ENCODE measurements at regions not wholly inside any gene's neighbourhood (a gene's known extent, or its start where the extent isn't known, plus 50 kb on each side); places are given as distances from the start of the nearest gene placed in this dataset.
A peak's percentile ranks its signal among the peaks of the same experiment; 100 is the strongest.

DNA sequence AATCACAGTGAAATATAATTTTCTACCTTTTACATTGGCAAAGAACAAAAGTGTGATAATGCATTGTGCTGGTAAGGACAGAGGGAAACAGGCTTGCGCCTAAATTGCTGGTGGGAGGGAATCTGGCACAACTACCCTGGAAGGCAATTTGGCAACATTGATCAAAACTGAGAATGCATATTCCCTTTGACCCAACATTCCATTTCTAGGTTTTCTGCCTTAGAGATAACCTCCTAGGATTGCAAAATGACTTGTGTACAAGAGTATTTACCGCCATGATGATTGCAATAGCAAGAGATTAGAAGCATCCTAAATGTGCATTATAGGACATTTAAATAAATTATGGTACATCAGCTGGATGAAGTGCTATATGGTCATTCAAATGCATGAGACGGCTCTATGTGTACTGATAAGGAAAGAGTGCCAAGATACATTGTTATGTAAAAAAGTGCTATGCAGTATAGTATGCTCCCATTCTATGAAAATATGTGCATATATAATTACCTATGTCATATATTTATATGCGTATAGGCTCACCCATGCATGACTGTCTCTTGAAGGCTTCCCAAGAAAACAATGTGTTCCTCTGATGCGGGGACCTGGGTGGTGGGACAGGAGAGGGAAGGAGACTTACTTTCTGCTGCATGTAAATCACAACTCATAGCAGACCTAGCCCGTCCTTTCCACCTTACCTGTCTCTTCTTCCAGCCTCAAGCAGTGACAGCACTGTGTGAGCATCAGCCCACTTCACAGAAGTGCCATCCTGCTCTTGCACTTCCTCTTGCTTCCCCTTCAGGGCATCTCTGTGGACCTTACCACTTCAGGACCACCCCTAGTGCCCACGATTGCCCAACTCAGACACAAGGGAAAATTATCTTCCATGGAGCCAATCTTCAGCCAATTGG, 249.9 kb upstream of the TLE3 start:
- TF ChIP-seq GATA3 (IDR thresholded peaks at IDR 0.05; ENCODE audit: low read depth, low read length) (no peak), GATA2 (IDR thresholded peaks at IDR 0.05; ENCODE audit: low read depth, low read length) (no peak)

DNA sequence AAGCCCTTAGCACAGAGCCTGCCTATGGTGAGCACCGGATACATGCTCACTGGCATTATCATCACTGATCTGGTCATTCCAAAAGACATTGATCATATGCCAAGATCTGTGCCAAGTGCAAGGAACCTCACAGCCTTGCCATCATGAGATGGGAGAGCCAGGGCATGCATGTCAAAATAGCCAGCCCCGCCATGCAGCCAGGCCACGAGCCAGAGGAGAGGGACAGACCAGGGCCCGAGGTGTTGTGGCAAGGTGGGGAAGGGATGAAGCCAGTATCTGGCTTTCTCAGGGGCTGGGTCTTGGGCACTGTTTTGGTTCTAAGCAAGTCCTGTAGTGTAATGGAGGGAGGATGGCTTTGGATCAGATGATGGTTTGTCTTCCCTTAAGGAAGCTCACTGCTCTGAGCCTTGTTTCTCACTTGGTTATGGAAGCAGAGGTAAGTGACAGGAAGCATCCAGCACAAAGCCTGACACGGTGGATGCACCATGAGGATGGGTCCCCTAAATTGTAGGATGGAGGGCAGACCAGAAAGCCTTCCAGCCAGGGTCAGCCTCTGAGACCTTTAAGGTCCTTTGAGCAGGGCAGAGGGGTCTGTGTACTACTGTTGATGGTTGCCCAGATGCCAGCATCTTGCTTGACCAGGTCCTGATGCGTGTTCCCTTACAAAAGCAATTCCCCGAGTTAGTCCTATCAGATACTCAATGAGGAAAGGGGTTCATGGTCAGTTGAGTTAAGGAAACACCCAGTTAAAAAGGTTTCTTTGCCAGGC, 247.7 kb upstream of the TLE3 start:
- TF ChIP-seq GATA2 (IDR thresholded peaks at IDR 0.05; ENCODE audit: low read depth, low read length) (no peak), GATA3 (IDR thresholded peaks at IDR 0.05; ENCODE audit: low read depth, low read length) (no peak)

DNA sequence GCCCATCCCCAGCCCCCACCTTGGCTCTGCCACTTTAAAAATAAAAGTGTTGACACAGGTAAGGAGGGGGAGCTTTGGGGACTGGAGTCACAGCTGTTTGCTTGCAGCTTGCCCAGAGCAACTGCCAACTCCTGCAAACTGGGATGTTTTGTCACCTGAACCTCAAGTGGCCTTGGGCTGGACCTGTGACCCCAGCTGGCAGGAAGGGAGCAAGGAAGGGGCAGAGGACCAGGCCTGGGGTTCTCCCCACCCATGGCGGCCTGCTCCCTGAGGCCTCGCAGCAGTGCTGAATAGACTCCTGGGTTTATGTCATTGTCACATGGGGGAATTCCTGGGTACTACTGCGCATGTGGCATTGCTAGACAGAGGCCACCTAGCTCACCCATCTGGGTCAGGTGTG, 246.9 kb upstream of the TLE3 start:
- TF ChIP-seq GATA2 (IDR thresholded peaks at IDR 0.05; ENCODE audit: low read depth, low read length) = no peak
- TF ChIP-seq GATA3 (IDR thresholded peaks at IDR 0.05; ENCODE audit: low read depth, low read length) = no peak

DNA sequence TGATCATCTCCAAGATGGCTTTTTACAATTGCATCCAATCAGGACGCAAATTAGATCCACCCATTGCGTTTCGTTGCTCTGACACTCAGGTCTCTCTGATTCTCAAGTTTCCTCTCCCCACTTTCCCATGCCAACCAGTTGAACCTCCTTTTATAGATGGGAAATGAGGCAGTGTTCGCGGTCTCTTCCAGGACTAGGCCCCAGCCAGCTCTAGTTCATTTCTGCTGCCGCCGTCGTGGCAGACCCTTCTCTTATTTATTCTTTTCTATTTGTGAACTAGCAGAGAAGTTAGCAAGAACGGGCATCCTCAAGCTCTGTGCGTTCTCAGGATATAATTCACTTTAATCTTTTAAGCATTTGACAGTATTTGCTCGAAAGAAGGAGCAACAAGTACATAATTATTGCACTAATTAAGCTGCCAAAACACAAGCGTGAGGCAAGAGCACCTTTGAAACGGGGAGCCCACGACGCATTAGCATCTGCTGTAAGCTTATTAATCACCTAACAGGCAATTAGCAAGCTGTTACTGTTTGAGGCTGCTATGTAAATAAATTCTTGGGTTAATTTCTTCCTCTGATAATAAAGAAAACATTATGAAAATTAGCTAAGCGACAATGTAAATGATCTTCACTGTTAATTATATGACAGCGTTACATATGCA, 246.4 kb upstream of the TLE3 start:
- TF ChIP-seq GATA2 (IDR thresholded peaks at IDR 0.05; ENCODE audit: low read depth, low read length) = no peak
- no peak for TF ChIP-seq GATA3 (IDR thresholded peaks at IDR 0.05; ENCODE audit: low read depth, low read length)

DNA sequence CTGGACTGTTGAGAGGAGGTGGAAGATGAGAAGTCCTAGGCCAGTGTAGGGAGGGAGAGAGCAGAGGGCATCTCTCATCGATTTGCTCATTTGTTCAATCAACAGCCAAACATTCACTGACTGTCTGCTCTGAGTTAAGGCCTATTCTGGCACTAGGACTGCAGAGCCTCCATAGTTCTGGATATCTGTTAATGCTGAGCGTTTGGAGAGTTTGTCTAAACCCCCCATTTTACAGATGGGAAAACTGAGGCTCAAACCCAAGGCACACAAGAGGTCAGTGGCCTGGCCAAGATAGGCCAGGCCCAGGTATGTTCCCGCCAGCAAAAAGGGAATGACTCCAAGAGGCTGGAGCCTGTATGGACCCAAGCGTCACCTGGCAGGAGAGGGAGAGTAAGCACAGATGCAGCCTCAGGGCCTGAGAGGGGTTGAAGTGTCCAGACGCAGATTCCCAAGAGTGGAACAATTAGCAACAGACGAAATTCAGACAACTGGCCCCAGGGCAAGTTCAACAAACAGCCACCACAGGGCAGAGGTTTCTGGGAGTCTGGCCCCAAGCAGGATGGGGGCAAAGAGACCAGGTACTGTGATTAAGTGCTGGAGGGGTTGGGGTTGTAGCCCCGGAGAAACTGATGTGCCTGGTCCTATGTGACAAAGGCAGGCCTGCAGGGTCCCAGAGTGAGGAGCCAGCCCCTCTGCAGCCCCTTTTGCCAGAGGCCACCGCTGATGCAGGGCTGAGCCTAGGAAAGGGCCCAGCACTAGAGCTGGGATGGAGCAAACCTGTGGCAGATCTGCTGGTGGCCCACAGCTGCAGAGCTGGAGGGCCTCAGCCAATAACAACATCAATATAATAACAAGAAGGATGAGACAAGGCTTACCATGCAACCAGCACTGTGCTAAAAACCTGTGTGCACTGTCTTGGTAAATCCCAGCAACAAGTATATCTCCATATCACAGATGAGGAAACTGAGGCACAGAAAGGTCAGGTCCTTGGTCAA, 245.1 kb upstream of the TLE3 start:
- TF ChIP-seq GATA3 (IDR thresholded peaks at IDR 0.05; ENCODE audit: low read depth, low read length) (no peak), GATA2 (IDR thresholded peaks at IDR 0.05; ENCODE audit: low read depth, low read length) (no peak)

GRCh38 chr15:70342141-70342540, 244.4 kb upstream of the TLE3 start:
- TF ChIP-seq GATA2 (IDR thresholded peaks at IDR 0.05; ENCODE audit: low read depth, low read length) (no peak), GATA3 (IDR thresholded peaks at IDR 0.05; ENCODE audit: low read depth, low read length) (no peak)

DNA sequence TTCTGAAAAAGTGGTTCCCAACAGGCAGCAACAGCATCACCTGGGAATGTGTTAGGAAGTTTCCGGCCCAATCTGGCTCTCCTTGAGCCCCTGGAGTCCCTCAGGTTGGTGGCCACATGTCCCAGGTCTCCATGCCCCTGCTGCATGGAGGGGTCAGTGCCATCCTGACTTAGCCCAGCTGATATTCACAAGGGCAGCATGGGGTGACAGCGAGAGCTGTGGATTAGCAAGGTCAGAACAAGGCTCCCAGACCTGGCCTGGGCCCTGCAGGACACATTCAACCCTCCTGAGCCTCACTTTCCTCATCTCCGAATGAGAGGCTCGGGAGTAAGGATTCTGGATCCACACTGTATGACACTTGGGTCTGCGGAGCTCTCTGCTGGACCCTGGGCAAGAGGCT, 243.8 kb upstream of the TLE3 start:
- TF ChIP-seq GATA2 (IDR thresholded peaks at IDR 0.05; ENCODE audit: low read depth, low read length) (no peak), GATA3 (IDR thresholded peaks at IDR 0.05; ENCODE audit: low read depth, low read length) (no peak)

DNA sequence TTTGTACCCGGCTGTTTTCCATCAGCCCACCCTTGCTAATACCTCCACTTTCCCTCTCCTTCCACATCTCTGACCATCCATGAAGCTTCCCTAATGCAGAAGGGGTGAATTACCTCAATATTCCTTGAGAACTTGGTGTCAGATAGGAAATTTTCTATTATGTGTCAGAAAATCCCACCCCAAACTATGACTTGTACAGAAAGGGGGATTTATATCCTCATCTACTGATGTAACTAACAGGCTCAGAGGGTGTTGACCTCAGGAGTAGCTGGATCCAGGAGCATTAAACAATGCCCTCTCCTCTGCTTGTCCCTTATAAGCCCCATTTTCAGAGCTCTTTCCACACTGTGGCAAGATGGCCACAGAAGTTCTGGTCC, 242.8 kb upstream of the TLE3 start:
- TF ChIP-seq GATA2 (IDR thresholded peaks at IDR 0.05; ENCODE audit: low read depth, low read length) = no peak
- no peak for TF ChIP-seq GATA3 (IDR thresholded peaks at IDR 0.05; ENCODE audit: low read depth, low read length)

GRCh38 chr15:70339571-70340493, 242.1 kb upstream of the TLE3 start:
- no peak; the same call in 1 of the 2 replicates for TF ChIP-seq GATA3 (IDR thresholded peaks at IDR 0.05; ENCODE audit: low read depth, low read length)
- TF ChIP-seq GATA2 (IDR thresholded peaks at IDR 0.05; ENCODE audit: low read depth, low read length) = peak; percentile 38

- TF ChIP-seq GATA2 (IDR thresholded peaks at IDR 0.05; ENCODE audit: low read depth, low read length) = no peak
- TF ChIP-seq GATA3 (IDR thresholded peaks at IDR 0.05; ENCODE audit: low read depth, low read length) = no peak
Measured at GRCh38 chr15:70337277-70338186, 239.8 kb upstream of the TLE3 start.

DNA sequence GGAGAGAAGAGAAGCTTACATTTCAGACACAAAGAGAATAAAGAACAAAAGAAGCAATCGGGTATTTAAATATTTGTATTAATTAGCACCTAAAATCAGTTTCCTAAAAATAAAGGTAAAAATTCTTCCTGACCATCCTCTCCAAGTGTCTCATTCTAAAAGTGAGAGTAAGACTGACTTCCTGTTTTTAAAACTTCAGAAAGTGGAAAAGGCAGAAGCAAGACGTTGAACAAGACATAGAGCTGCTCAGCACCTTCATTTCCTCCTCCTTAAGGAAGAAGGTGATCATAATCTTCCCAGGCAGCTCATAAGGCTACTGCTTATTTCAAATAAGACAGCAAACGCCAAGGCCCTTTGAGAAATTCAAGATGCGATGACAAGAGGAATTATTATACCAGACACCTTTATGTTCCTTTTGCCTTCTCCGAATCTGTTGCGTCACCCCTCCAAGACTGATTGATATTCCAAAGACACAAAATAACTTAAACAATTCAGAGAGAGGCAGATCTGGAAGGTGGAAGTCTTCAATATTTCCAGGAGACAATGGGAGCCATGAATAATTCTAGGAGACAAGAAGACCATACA, 238.8 kb upstream of the TLE3 start:
- TF ChIP-seq GATA3 (IDR thresholded peaks at IDR 0.05; ENCODE audit: low read depth, low read length) (no peak), GATA2 (IDR thresholded peaks at IDR 0.05; ENCODE audit: low read depth, low read length) (no peak)
